ENCODE measurements at regions not wholly inside any gene's neighbourhood (a gene's known extent, or its start where the extent isn't known, plus 50 kb on each side); places are given as distances from the start of the nearest gene placed in this dataset.

GRCh38 chr16:26688105-26688504, 378.6 kb upstream of the C16orf82 start:
- no peak for TF ChIP-seq CTCF (IDR thresholded peaks at IDR 0.05)
- no peak for TF ChIP-seq POLR2AphosphoS5 (IDR thresholded peaks at IDR 0.05; ENCODE audit: insufficient read depth in 1 of 2, low read depth in 1 of 2)

All from vagina (tissue), 2 donors.